MM.1S (cell line): ENCODE measurements at regions not wholly inside any gene's neighbourhood (a gene's known extent, or its start where the extent isn't known, plus 50 kb on each side); places are given as distances from the start of the nearest gene placed in this dataset.

ENCODE experiments used
- DNase-seq: peaks from one replicate; pipeline ENCODE4 v3.0.0-alpha.2; 2015
- H2AFZ ChIP-seq: fragments of 300-600 bp; sonication (generic); 2 replicates; pipeline ENCODE4 v1.6.0; 2016; ENCODE audit warnings: antibody characterized with exemption, low read length
- H3F3A ChIP-seq: fragments of 300-600 bp; sonication (generic); 2 replicates; pipeline ENCODE4 v1.6.1; 2016; ENCODE audit warnings: mild to moderate bottlenecking, antibody characterized with exemption, low read length, moderate library complexity, mixed read lengths; ENCODE audit not compliant: insufficient read depth
- H3K27ac ChIP-seq: fragments of 300-600 bp; sonication (generic); 2 replicates; pipeline ENCODE4 v1.5.1; 2016; ENCODE audit warnings: mild to moderate bottlenecking, low read length
- H3K27me3 ChIP-seq: fragments of 300-600 bp; sonication (generic); replicated peaks from 2 replicates; pipeline ENCODE4 v1.6.0; 2016; ENCODE audit warnings: low read length; ENCODE audit not compliant: insufficient read depth
- H3K36me3 ChIP-seq: fragments of 300-600 bp; sonication (generic); replicated peaks from 2 replicates; pipeline ENCODE4 v1.6.1; 2016; ENCODE audit warnings: mild to moderate bottlenecking, low read length, mixed read lengths; ENCODE audit not compliant: insufficient read depth
- H3K4me1 ChIP-seq: fragments of 300-600 bp; sonication (generic); 2 replicates; pipeline ENCODE4 v1.6.1; 2016; ENCODE audit warnings: low read length, mixed read lengths
- H3K4me2 ChIP-seq: fragments of 300-600 bp; sonication (generic); 2 replicates; pipeline ENCODE4 v1.6.0; 2016; ENCODE audit warnings: low read depth, low read length
- H3K4me3 ChIP-seq: fragments of 300-600 bp; sonication (generic); 2 replicates; pipeline ENCODE4 v1.5.1; 2016; ENCODE audit warnings: low read length, mixed read lengths
- H3K79me2 ChIP-seq: fragments of 300-600 bp; sonication (generic); 2 replicates; pipeline ENCODE4 v1.6.1; 2016; ENCODE audit warnings: mixed run types, low read length, mixed read lengths
- H3K9ac ChIP-seq: fragments of 300-600 bp; sonication (generic); 2 replicates; pipeline ENCODE4 v1.6.1; 2016; ENCODE audit warnings: low read length, mixed read lengths
- H3K9me2 ChIP-seq: fragments of 300-600 bp; sonication (generic); replicated peaks from 2 replicates; pipeline ENCODE4 v1.6.1; 2016; ENCODE audit warnings: mild to moderate bottlenecking, low read length, mixed read lengths; ENCODE audit not compliant: insufficient read depth
- H3K9me3 ChIP-seq: fragments of 300-600 bp; sonication (generic); replicated peaks from 2 replicates; pipeline ENCODE4 v1.6.1; 2016; ENCODE audit warnings: mild to moderate bottlenecking, low read length, mixed read lengths; ENCODE audit not compliant: insufficient read depth
- H4K20me1 ChIP-seq: fragments of 300-600 bp; sonication (generic); 2 replicates; pipeline ENCODE4 v1.6.1; 2016; ENCODE audit warnings: mild to moderate bottlenecking, low read length, moderate library complexity, mixed read lengths; ENCODE audit not compliant: insufficient read depth
- EZH2 ChIP-seq: fragments of 300-600 bp; sonication (generic); optimal IDR thresholded peaks from 2 replicates; pipeline ENCODE3; 2017; ENCODE audit warnings: low read depth, mild to moderate bottlenecking, antibody characterized with exemption, low read length, mixed read lengths
- EZH2phosphoT487 ChIP-seq: fragments of 300-600 bp; sonication (generic); IDR thresholded peaks from 2 replicates; pipeline ENCODE4 v1.6.1; 2018; ENCODE audit warnings: antibody characterized with exemption, low read length
- TF ChIP-seq, protein P1 (sequence below): fragments of 300-600 bp; sonication (generic); IDR thresholded peaks from 2 replicates; pipeline ENCODE4 v1.5.1; 2016; ENCODE audit warnings: antibody characterized with exemption, low read length, mixed read lengths

DNA sequence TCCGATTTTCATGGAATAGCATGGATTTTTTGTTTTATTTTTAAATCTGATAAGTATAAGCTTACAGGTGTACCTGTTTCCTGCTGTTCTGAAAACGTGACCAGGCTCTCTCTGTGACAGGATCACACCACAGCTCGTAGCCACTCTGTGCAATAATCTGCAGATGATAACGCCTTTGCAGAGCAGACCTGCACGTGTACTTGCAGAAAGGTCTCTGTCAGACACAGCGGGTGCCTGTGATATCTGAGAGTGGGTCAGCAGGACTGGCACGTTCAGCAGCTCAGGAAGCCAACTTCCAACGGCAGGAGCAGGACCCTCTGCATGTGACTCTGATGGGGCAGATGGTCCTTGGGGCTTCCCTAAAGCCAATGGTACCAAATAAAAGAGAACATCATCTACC is 68.6 kb upstream of the HDDC2 start:
- Histone ChIP-seq H4K20me1 (no peaks in the 10 kb centered on the region), H3K36me3 (no peaks in the 10 kb centered on the region), H3K79me2 (no peaks in the 10 kb centered on the region), H3K9me2 (no peaks in the 10 kb centered on the region), H3K4me3 (no peak overlapping the region), H3K9me3 (no peaks in the 10 kb centered on the region), H3K4me1 (no peaks in the 10 kb centered on the region), H3K4me2 (no peak overlapping the region), H3K27me3 (no peaks in the 10 kb centered on the region), H3K9ac (no peak overlapping the region), H3K27ac (no peak overlapping the region), H3F3A (no peaks in the 10 kb centered on the region), H2AFZ (no peak overlapping the region)
- DNase-seq = no peak
- TF ChIP-seq EZH2phosphoT487 (no peak), EZH2 (no peak)
- TF ChIP-seq, protein P1, sequence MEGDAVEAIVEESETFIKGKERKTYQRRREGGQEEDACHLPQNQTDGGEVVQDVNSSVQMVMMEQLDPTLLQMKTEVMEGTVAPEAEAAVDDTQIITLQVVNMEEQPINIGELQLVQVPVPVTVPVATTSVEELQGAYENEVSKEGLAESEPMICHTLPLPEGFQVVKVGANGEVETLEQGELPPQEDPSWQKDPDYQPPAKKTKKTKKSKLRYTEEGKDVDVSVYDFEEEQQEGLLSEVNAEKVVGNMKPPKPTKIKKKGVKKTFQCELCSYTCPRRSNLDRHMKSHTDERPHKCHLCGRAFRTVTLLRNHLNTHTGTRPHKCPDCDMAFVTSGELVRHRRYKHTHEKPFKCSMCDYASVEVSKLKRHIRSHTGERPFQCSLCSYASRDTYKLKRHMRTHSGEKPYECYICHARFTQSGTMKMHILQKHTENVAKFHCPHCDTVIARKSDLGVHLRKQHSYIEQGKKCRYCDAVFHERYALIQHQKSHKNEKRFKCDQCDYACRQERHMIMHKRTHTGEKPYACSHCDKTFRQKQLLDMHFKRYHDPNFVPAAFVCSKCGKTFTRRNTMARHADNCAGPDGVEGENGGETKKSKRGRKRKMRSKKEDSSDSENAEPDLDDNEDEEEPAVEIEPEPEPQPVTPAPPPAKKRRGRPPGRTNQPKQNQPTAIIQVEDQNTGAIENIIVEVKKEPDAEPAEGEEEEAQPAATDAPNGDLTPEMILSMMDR = no peak

DNA sequence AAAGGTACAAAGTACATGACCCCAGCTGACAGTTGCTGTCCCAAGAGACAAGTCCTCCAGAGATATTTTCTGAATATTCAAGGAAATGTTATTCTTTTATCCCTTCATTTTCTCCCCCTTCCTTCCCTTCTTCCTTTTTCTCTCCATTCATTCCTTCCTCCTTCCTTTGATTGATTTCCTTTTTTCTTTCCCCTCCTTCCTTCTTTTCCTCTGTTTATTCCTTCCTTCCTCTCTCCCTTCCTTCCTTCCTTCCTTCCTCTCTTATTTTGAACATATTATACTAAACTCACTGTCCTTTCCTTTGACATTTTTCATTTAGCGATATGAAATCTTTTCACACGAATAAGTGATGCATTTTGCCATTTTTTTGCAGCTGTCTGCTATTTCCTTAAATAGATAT is 73.2 kb upstream of the HDDC2 start:
- no peak overlapping the region for H3K4me3 ChIP-seq
- no peak overlapping the region for H3K4me2 ChIP-seq
- TF ChIP-seq, protein P1 = no peak
- no peak for TF ChIP-seq EZH2
- TF ChIP-seq EZH2phosphoT487 = no peak
- no peak overlapping the region for H3K27ac ChIP-seq
- H3K79me2 ChIP-seq = no peaks in the 10 kb centered on the region
- no peaks in the 10 kb centered on the region for H3F3A ChIP-seq
- no peak overlapping the region for H2AFZ ChIP-seq
- DNase-seq = no peak
- H3K4me1 ChIP-seq = no peaks in the 10 kb centered on the region
- no peaks in the 10 kb centered on the region for H3K9me3 ChIP-seq
- no peaks in the 10 kb centered on the region for H3K36me3 ChIP-seq
- no peaks in the 10 kb centered on the region for H3K27me3 ChIP-seq
- H4K20me1 ChIP-seq = no peaks in the 10 kb centered on the region
- H3K9ac ChIP-seq = no peak overlapping the region
- H3K9me2 ChIP-seq = no peaks in the 10 kb centered on the region

DNA sequence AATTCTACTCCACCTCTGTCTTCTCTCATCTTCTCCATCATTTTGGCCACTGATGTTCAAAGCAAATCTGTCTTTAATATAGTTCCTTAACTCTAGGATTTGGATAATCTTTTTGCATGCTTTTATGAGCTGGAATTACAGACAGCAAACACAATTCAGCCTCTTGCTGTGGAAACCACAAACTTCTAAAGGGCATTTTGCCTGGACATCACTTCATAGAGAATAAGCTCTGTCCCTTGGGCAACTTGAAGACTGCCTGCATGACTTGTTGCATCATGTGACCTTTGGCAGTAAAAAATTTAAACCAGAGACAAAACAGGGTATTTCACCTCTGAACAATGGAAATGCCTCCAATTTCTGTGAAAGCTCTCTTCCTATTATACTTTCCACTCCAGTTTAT is 74.1 kb upstream of the HDDC2 start:
- Histone ChIP-seq H3K36me3 (no peaks in the 10 kb centered on the region), H3K27ac (no peak overlapping the region), H3K9me2 (no peaks in the 10 kb centered on the region), H3K79me2 (no peaks in the 10 kb centered on the region), H3K4me1 (no peaks in the 10 kb centered on the region), H2AFZ (no peak overlapping the region), H3K9me3 (no peaks in the 10 kb centered on the region), H3K27me3 (no peaks in the 10 kb centered on the region), H3K4me2 (no peak overlapping the region), H3F3A (no peaks in the 10 kb centered on the region), H4K20me1 (no peaks in the 10 kb centered on the region), H3K4me3 (no peak overlapping the region), H3K9ac (no peak overlapping the region)
- TF ChIP-seq EZH2 = no peak
- TF ChIP-seq, protein P1 = no peak
- TF ChIP-seq EZH2phosphoT487 = no peak
- DNase-seq = no peak
